Suprapubic skin (tissue), 4 donors: ENCODE measurements at regions not wholly inside any gene's neighbourhood (a gene's known extent, or its start where the extent isn't known, plus 50 kb on each side); places are given as distances from the start of the nearest gene placed in this dataset.
"Not testable (repeated sequence)": the region's sequence is repeated elsewhere in the genome, so short reads cannot be mapped to it uniquely, and the experiment has no call there.

ENCODE experiments used
- DNase-seq, 2 donors: peaks; one replicate each; pipeline ENCODE4 v3.0.0-alpha.2; 2019; ENCODE audit warnings: low spot score in 2 of 2
- H3K27ac ChIP-seq: fragments of 200-600 bp; sonication (generic); one replicate; pipeline ENCODE4 v1.5.1; 2019
- H3K27me3 ChIP-seq: fragments of 200-600 bp; sonication (generic); one replicate; pipeline ENCODE4 v1.5.1; 2019
- H3K36me3 ChIP-seq: fragments of 200-600 bp; sonication (generic); one replicate; pipeline ENCODE4 v1.5.1; 2019
- H3K4me1 ChIP-seq: fragments of 200-600 bp; sonication (generic); one replicate; pipeline ENCODE4 v1.5.1; 2019
- H3K4me3 ChIP-seq: fragments of 200-600 bp; sonication (generic); one replicate; pipeline ENCODE4 v1.5.1; 2019; ENCODE audit warnings: mild to moderate bottlenecking
- H3K9me3 ChIP-seq: fragments of 200-600 bp; sonication (generic); one replicate; pipeline ENCODE4 v1.5.1; 2019
- CTCF ChIP-seq, 2 donors: fragments of 200-600 bp in 1 of 2; fragments of 450-650 bp in 1 of 2; sonication (generic) in 1 of 2; IDR thresholded peaks; one replicate each; pipeline ENCODE4 v1.5.1; 2016 to 2019; ENCODE audit warnings: antibody characterized with exemption in 2 of 2, mild to moderate bottlenecking in 1 of 2, moderate library complexity in 1 of 2
- EP300 ChIP-seq: sonication (generic); formaldehyde crosslinking; IDR thresholded peaks from one replicate; pipeline ENCODE4 v1.6.1; 2017; ENCODE audit warnings: antibody characterized with exemption
- POLR2A ChIP-seq, 2 donors: fragments of 450-650 bp; IDR thresholded peaks; one replicate each; pipeline ENCODE4 v1.6.1; 2017; ENCODE audit warnings: antibody characterized with exemption in 2 of 2, mild to moderate bottlenecking in 2 of 2, moderate library complexity in 2 of 2
- POLR2AphosphoS5 ChIP-seq, 3 donors: sonication (generic); formaldehyde crosslinking; IDR thresholded peaks; one replicate each; pipeline ENCODE4 v1.6.1; 2017; ENCODE audit warnings: antibody characterized with exemption in 3 of 3
- WGBS: methylation state at CpG from one replicate; pipeline ENCODE4 v1.1.5; 2018; 5-methylcytosine and 5-hydroxymethylcytosine counted together

GRCh38 chr6:75020376-75020775, 185.5 kb downstream of the COL12A1 start:
- H3K4me1 ChIP-seq, result no peaks in the 10 kb centered on the region
- no peaks in the 10 kb centered on the region for H3K27me3 ChIP-seq
- 61% methylated on average over 2 of the region's 2 CpGs for WGBS
- no peaks in the 10 kb centered on the region for H3K36me3 ChIP-seq
- H3K9me3 ChIP-seq, result no peaks in the 10 kb centered on the region
- no peak overlapping the region for H3K27ac ChIP-seq
- no peak for TF ChIP-seq POLR2AphosphoS5 (IDR thresholded peaks at IDR 0.05)
- TF ChIP-seq CTCF (IDR thresholded peaks at IDR 0.05), result no peak
- no peak for TF ChIP-seq EP300
- no peak for TF ChIP-seq POLR2A (IDR thresholded peaks at IDR 0.05)
- H3K4me3 ChIP-seq, result no peak overlapping the region
- no peak for DNase-seq

- Histone ChIP-seq H3K4me1 (no peaks in the 10 kb centered on the region), H3K4me3 (no peak overlapping the region), H3K27ac (no peak overlapping the region), H3K9me3 (no peaks in the 10 kb centered on the region), H3K36me3 (no peaks in the 10 kb centered on the region), H3K27me3 (no peaks in the 10 kb centered on the region)
- WGBS, result 67% methylated on average over 2 of the region's 2 CpGs
- TF ChIP-seq CTCF (IDR thresholded peaks at IDR 0.05) (no peak), POLR2A (IDR thresholded peaks at IDR 0.05) (no peak), POLR2AphosphoS5 (IDR thresholded peaks at IDR 0.05) (no peak)
- DNase-seq, result no peak
These were observed 193.8 kb downstream of the COL12A1 start for GRCh38 chr6:75012018-75012417.

GRCh38 chr6:75003984-75004383, 201.9 kb downstream of the COL12A1 start:
- WGBS, result 90% methylated on average over 8 of the region's 8 CpGs
- DNase-seq, H3K9me3 ChIP-seq, H3K36me3 ChIP-seq, H3K27ac ChIP-seq, H3K4me1 ChIP-seq, H3K27me3 ChIP-seq, H3K4me3 ChIP-seq: not testable (repeated sequence)

- DNase-seq, result no peak
- 79% methylated on average over 1 of the region's 1 CpG for WGBS
These were observed 208.2 kb downstream of the COL12A1 start for GRCh38 chr6:74997646-74998045.

GRCh38 chr6:74993136-74993535, 212.7 kb downstream of the COL12A1 start:
- no peak overlapping the region for H3K4me3 ChIP-seq
- WGBS, result 48% methylated on average over 1 of the region's 1 CpG
- no peak for TF ChIP-seq CTCF (IDR thresholded peaks at IDR 0.05)
- TF ChIP-seq POLR2AphosphoS5 (IDR thresholded peaks at IDR 0.05), result no peak
- no peak for TF ChIP-seq POLR2A (IDR thresholded peaks at IDR 0.05)
- TF ChIP-seq EP300, result no peak
- H3K27me3 ChIP-seq, result no peaks in the 10 kb centered on the region
- no peaks in the 10 kb centered on the region for H3K9me3 ChIP-seq
- no peak overlapping the region for H3K27ac ChIP-seq
- DNase-seq, result no peak
- H3K36me3 ChIP-seq, result no peaks in the 10 kb centered on the region
- no peaks in the 10 kb centered on the region for H3K4me1 ChIP-seq

More at GRCh38 chr6:74997646-74998045, 208.2 kb downstream of the COL12A1 start:
- Histone ChIP-seq H3K9me3 (no peaks in the 10 kb centered on the region), H3K27ac (no peak overlapping the region), H3K27me3 (no peaks in the 10 kb centered on the region), H3K4me3 (no peak overlapping the region), H3K4me1 (no peaks in the 10 kb centered on the region), H3K36me3 (no peaks in the 10 kb centered on the region)
- TF ChIP-seq POLR2A (IDR thresholded peaks at IDR 0.05), result no peak
- no peak for TF ChIP-seq POLR2AphosphoS5 (IDR thresholded peaks at IDR 0.05)
- no peak for TF ChIP-seq CTCF (IDR thresholded peaks at IDR 0.05)
- no peak for TF ChIP-seq EP300

GRCh38 chr6:74991573-74992332, 214.1 kb downstream of the COL12A1 start:
- Histone ChIP-seq H3K4me3 (no peak overlapping the region), H3K27me3 (no peaks in the 10 kb centered on the region), H3K4me1 (no peaks in the 10 kb centered on the region), H3K9me3 (peaks cover 4% of the 10 kb centered on the region), H3K36me3 (no peaks in the 10 kb centered on the region), H3K27ac (no peak overlapping the region)
- TF ChIP-seq CTCF (IDR thresholded peaks at IDR 0.05) (no peak), EP300 (no peak), POLR2A (IDR thresholded peaks at IDR 0.05) (no peak), POLR2AphosphoS5 (IDR thresholded peaks at IDR 0.05) (no peak)
- no peak for DNase-seq
- 54% methylated on average over 3 of the region's 3 CpGs for WGBS
